ENCODE measurements at regions not wholly inside any gene's neighbourhood (a gene's known extent, or its start where the extent isn't known, plus 50 kb on each side); places are given as distances from the start of the nearest gene placed in this dataset.

DNA sequence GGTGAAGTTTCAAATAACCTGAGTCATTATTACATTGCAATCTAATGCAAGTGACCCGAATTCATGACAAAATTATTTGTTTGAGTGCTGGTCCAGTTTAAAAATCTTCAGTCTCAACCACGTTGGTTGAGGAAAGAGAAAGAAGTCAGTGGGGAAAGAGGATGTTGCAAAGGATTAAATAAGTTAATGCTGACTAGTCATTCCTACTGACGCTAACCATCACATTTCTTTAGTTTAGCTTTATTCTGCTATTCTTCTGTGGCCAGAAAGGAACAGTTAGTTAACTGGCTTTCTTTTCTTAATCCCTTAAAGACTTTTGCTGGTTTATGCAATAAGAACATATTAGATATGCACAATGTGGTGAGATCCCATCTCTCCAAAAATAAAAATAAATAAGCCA, 143.8 kb upstream of the FAM83B start:
- H3K36me3 ChIP-seq (ENCODE audit: insufficient read depth) = no peaks in the 10 kb centered on the region
- H3K4me1 ChIP-seq (ENCODE audit: insufficient read depth) = peaks cover 35% of the 10 kb centered on the region
- H3K36me3 Mint-ChIP-seq (ENCODE audit: low read depth) = no peaks in the 10 kb centered on the region
- TF ChIP-seq STAT1 (IDR thresholded peaks at IDR 0.05; ENCODE audit: unreplicated experiment) (no peak), EZH2phosphoT487 (IDR thresholded peaks at IDR 0.05; ENCODE audit: unreplicated experiment) (no peak), ETS1 (IDR thresholded peaks at IDR 0.05) (no peak), JUNB (IDR thresholded peaks at IDR 0.05; ENCODE audit: unreplicated experiment) (no peak), CREB1 (CRISPR knock-in tag; IDR thresholded peaks at IDR 0.05; ENCODE audit: low read depth) (no peak), EZH2 (IDR thresholded peaks at IDR 0.05; ENCODE audit: low read depth, unreplicated experiment) (no peak), ZNF114 (CRISPR knock-in tag; IDR thresholded peaks at IDR 0.05) (no peak), NANOG (IDR thresholded peaks at IDR 0.05; ENCODE audit: borderline replicate concordance) (no peak), POLR2AphosphoS5 (IDR thresholded peaks at IDR 0.05; ENCODE audit: low read depth) (no peak), ZNF462 (CRISPR knock-in tag; IDR thresholded peaks at IDR 0.05) (no peak), ZNF331 (CRISPR knock-in tag; IDR thresholded peaks at IDR 0.05; ENCODE audit: low read depth) (no peak)
- TF ChIP-seq, protein P1, sequence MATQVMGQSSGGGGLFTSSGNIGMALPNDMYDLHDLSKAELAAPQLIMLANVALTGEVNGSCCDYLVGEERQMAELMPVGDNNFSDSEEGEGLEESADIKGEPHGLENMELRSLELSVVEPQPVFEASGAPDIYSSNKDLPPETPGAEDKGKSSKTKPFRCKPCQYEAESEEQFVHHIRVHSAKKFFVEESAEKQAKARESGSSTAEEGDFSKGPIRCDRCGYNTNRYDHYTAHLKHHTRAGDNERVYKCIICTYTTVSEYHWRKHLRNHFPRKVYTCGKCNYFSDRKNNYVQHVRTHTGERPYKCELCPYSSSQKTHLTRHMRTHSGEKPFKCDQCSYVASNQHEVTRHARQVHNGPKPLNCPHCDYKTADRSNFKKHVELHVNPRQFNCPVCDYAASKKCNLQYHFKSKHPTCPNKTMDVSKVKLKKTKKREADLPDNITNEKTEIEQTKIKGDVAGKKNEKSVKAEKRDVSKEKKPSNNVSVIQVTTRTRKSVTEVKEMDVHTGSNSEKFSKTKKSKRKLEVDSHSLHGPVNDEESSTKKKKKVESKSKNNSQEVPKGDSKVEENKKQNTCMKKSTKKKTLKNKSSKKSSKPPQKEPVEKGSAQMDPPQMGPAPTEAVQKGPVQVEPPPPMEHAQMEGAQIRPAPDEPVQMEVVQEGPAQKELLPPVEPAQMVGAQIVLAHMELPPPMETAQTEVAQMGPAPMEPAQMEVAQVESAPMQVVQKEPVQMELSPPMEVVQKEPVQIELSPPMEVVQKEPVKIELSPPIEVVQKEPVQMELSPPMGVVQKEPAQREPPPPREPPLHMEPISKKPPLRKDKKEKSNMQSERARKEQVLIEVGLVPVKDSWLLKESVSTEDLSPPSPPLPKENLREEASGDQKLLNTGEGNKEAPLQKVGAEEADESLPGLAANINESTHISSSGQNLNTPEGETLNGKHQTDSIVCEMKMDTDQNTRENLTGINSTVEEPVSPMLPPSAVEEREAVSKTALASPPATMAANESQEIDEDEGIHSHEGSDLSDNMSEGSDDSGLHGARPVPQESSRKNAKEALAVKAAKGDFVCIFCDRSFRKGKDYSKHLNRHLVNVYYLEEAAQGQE (IDR thresholded peaks at IDR 0.05; ENCODE audit: unreplicated experiment) = no peak
- TF ChIP-seq, protein P2, sequence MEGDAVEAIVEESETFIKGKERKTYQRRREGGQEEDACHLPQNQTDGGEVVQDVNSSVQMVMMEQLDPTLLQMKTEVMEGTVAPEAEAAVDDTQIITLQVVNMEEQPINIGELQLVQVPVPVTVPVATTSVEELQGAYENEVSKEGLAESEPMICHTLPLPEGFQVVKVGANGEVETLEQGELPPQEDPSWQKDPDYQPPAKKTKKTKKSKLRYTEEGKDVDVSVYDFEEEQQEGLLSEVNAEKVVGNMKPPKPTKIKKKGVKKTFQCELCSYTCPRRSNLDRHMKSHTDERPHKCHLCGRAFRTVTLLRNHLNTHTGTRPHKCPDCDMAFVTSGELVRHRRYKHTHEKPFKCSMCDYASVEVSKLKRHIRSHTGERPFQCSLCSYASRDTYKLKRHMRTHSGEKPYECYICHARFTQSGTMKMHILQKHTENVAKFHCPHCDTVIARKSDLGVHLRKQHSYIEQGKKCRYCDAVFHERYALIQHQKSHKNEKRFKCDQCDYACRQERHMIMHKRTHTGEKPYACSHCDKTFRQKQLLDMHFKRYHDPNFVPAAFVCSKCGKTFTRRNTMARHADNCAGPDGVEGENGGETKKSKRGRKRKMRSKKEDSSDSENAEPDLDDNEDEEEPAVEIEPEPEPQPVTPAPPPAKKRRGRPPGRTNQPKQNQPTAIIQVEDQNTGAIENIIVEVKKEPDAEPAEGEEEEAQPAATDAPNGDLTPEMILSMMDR (conservative IDR thresholded peaks at IDR 0.05; ENCODE audit: low read depth in 2 of 2) = no peak
- no peak overlapping the region for H3K27ac Mint-ChIP-seq
- H3K27me3 ChIP-seq (ENCODE audit: insufficient read depth) = no peaks in the 10 kb centered on the region
- no peaks in the 10 kb centered on the region for H3K9me3 Mint-ChIP-seq
- no peaks in the 10 kb centered on the region for H3K27me3 Mint-ChIP-seq (ENCODE audit: insufficient read depth, low read depth, poor library complexity)
- H4K20me1 ChIP-seq (replicated peaks; ENCODE audit: insufficient read depth) = no peaks in the 10 kb centered on the region
- no peak overlapping the region for H2AFZ ChIP-seq
- H3K4me3 Mint-ChIP-seq = no peak overlapping the region
- no peaks in the 10 kb centered on the region for H3K79me2 ChIP-seq (replicated peaks; ENCODE audit: insufficient read depth)
- H3F3A ChIP-seq (replicated peaks; ENCODE audit: low read depth) = no peaks in the 10 kb centered on the region
- no peak overlapping the region for H3K27ac ChIP-seq (ENCODE audit: low read depth)
- ATAC-seq = no peak
- no peak overlapping the region for H3K4me2 ChIP-seq
- peaks cover 19% of the 10 kb centered on the region for H3K4me1 Mint-ChIP-seq
- no peak overlapping the region for H3K4me3 ChIP-seq
- no peak for DNase-seq (ENCODE audit: low spot score)
- H3K9me2 ChIP-seq (ENCODE audit: insufficient read depth) = no peaks in the 10 kb centered on the region; the same call in 1 of the 2 replicates
